Mesodermal cell (in vitro differentiated cells): ENCODE measurements at regions not wholly inside any gene's neighbourhood (a gene's known extent, or its start where the extent isn't known, plus 50 kb on each side); places are given as distances from the start of the nearest gene placed in this dataset.

Experiments
- H3K27ac ChIP-seq: 2 replicates; pipeline ENCODE4 v1.7.0; 2013; ENCODE audit warnings: mild to moderate bottlenecking, low read depth, low read length, moderate library complexity; ENCODE audit not compliant: severe bottlenecking
- H3K36me3 ChIP-seq: 2 replicates; pipeline ENCODE4 v1.7.1; 2013; ENCODE audit warnings: mild to moderate bottlenecking, low read length, moderate library complexity; ENCODE audit not compliant: control insufficient read depth, insufficient read depth
- H3K4me1 ChIP-seq: one replicate; pipeline ENCODE4 v1.7.1; 2013; ENCODE audit warnings: mild to moderate bottlenecking, low read length; ENCODE audit not compliant: insufficient read depth, control insufficient read depth, poor library complexity, severe bottlenecking
- H3K4me3 ChIP-seq: 2 replicates; pipeline ENCODE4 v1.7.0; 2013; ENCODE audit warnings: low read length, control low read depth, mild to moderate bottlenecking; ENCODE audit not compliant: insufficient read depth, poor library complexity, severe bottlenecking; ENCODE audit errors: extremely low read depth
- H3K9me3 ChIP-seq: 2 replicates; pipeline ENCODE4 v1.7.1; 2013; ENCODE audit warnings: mild to moderate bottlenecking, low read length, moderate library complexity; ENCODE audit not compliant: control insufficient read depth
- WGBS, 2 experiments: methylation state at CpG; one replicate each; pipeline ENCODE4 v1.1.5; 2013; ENCODE audit warnings: missing lambda C conversion rate in 2 of 2; ENCODE audit not compliant: insufficient coverage in 2 of 2; 5-methylcytosine and 5-hydroxymethylcytosine counted together

GRCh38 chr11:70882716-70883085, 369.7 kb downstream of the SHANK2 start:
- 88 to 94% methylated on average over 8 to 9 of the region's 9 CpGs for WGBS, 2 experiments
- Histone ChIP-seq H3K4me3 (no peak overlapping the region), H3K27ac (no peak overlapping the region), H3K9me3 (no peaks in the 10 kb centered on the region), H3K36me3 (no peaks in the 10 kb centered on the region), H3K4me1 (no peaks in the 10 kb centered on the region)

- Histone ChIP-seq H3K9me3 (no peaks in the 10 kb centered on the region), H3K36me3 (no peaks in the 10 kb centered on the region), H3K27ac (no peak overlapping the region), H3K4me1 (no peaks in the 10 kb centered on the region), H3K4me3 (no peak overlapping the region)
- 85 to 88% methylated on average over 9 to 10 of the region's 11 CpGs for WGBS, 2 experiments
Measured at GRCh38 chr11:70883323-70883940, 368.9 kb downstream of the SHANK2 start.

- Histone ChIP-seq H3K27ac (no peak overlapping the region), H3K4me3 (no peak overlapping the region), H3K36me3 (no peaks in the 10 kb centered on the region), H3K4me1 (no peaks in the 10 kb centered on the region), H3K9me3 (no peaks in the 10 kb centered on the region)
- 90 to 93% methylated on average over 9 to 11 of the region's 12 CpGs for WGBS, 2 experiments
Measured at GRCh38 chr11:70883973-70884623, 368.3 kb downstream of the SHANK2 start.

- H3K36me3 ChIP-seq, result no peaks in the 10 kb centered on the region
- no peaks in the 10 kb centered on the region for H3K4me1 ChIP-seq
- H3K9me3 ChIP-seq, result peaks cover 6% of the 10 kb centered on the region
- no peak overlapping the region for H3K27ac ChIP-seq
- no peak overlapping the region for H3K4me3 ChIP-seq
- WGBS, 2 experiments, result 88 to 92% methylated on average over 34 to 37 of the region's 42 CpGs
Measured at GRCh38 chr11:70885281-70886231, 366.8 kb downstream of the SHANK2 start.

- H3K27ac ChIP-seq, result no peak overlapping the region
Measured at GRCh38 chr11:70886256-70886655, 366.1 kb downstream of the SHANK2 start.

GRCh38 chr11:70886676-70887541, 365.5 kb downstream of the SHANK2 start:
- H3K36me3 ChIP-seq, result no peaks in the 10 kb centered on the region
- H3K27ac ChIP-seq, result no peak overlapping the region
- H3K4me1 ChIP-seq, result no peaks in the 10 kb centered on the region
- peaks cover 6% of the 10 kb centered on the region for H3K9me3 ChIP-seq
- H3K4me3 ChIP-seq, result no peak overlapping the region
- 92% methylated on average over 18 to 19 of the region's 21 CpGs for WGBS, 2 experiments

More at GRCh38 chr11:70886256-70886655, 366.1 kb downstream of the SHANK2 start:
- no peak overlapping the region for H3K4me3 ChIP-seq
- H3K9me3 ChIP-seq, result peaks cover 6% of the 10 kb centered on the region
- H3K4me1 ChIP-seq, result no peaks in the 10 kb centered on the region
- WGBS, 2 experiments, result no CpG with 5 or more reads among the region's 4 CpGs
- no peaks in the 10 kb centered on the region for H3K36me3 ChIP-seq

- WGBS, 2 experiments, result 63% methylated on average over 1 of the region's 2 CpGs; no CpG with 5 or more reads in 1 of the 2 experiments
- Histone ChIP-seq H3K9me3 (peaks cover 6% of the 10 kb centered on the region), H3K4me1 (no peaks in the 10 kb centered on the region), H3K27ac (no peak overlapping the region), H3K36me3 (no peaks in the 10 kb centered on the region), H3K4me3 (no peak overlapping the region)
Measured at GRCh38 chr11:70887542-70887827, 364.9 kb downstream of the SHANK2 start.

- Histone ChIP-seq H3K9me3 (peaks cover 6% of the 10 kb centered on the region), H3K36me3 (no peaks in the 10 kb centered on the region), H3K4me1 (no peaks in the 10 kb centered on the region), H3K27ac (no peak overlapping the region), H3K4me3 (no peak overlapping the region)
- WGBS, 2 experiments, result 90 to 96% methylated on average over 5 of the region's 6 CpGs
Measured at GRCh38 chr11:70888061-70888460, 364.3 kb downstream of the SHANK2 start.

GRCh38 chr11:70889411-70889810, 363.0 kb downstream of the SHANK2 start:
- Histone ChIP-seq H3K4me1 (no peaks in the 10 kb centered on the region), H3K9me3 (peaks cover 6% of the 10 kb centered on the region), H3K36me3 (no peaks in the 10 kb centered on the region), H3K4me3 (no peak overlapping the region), H3K27ac (no peak overlapping the region)
- WGBS, 2 experiments, result 85 to 88% methylated on average over 10 to 12 of the region's 13 CpGs

GRCh38 chr11:70891844-70892380, 360.5 kb downstream of the SHANK2 start:
- no peaks in the 10 kb centered on the region for H3K36me3 ChIP-seq
- no peak overlapping the region for H3K4me3 ChIP-seq
- H3K27ac ChIP-seq, result no peak overlapping the region
- H3K9me3 ChIP-seq, result peaks cover 8% of the 10 kb centered on the region
- no peaks in the 10 kb centered on the region for H3K4me1 ChIP-seq
- 75 to 77% methylated on average over 7 to 8 of the region's 9 CpGs for WGBS, 2 experiments
